Inflammatory macrophage treated with lipopolysaccharide for 4 hours (primary cell): ENCODE measurements at regions not wholly inside any gene's neighbourhood (a gene's known extent, or its start where the extent isn't known, plus 50 kb on each side); places are given as distances from the start of the nearest gene placed in this dataset.
"Not testable (repeated sequence)": the region's sequence is repeated elsewhere in the genome, so short reads cannot be mapped to it uniquely, and the experiment has no call there.

Experiments
- DNase-seq: peaks from one replicate; pipeline ENCODE4 v3.0.0-alpha.2; 2020

DNA sequence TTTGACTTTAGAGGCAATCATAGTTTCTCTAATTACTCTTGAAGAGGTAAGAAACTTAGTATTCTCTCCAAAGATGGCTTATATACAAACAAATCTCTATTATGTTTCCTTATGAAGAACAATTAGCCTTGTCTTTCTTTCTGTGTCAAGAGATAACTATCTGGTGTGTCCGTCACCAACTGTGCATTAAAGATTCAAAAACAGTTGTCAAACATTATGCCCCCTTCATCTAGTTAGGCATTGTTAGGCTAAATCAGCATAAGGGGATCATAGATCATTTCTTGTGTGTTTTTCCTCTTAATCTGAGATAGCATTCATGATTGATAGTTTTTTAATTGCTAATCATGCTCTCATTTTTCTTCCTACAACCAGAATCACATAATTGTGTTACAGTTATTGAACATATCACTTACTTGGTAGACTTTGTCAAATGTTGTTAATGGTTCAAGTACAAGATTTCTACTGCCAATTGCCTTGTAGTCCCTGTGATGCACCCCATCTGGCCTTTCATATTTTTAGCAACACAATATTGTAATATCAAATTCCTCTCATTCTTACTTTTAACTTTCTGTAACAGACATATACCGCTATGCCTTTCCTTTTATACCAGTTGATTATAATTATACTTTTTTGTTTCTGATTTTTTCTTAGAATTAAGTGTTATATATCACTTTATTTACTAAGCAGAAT, 612.7 kb downstream of the SLITRK6 start:
- no peak for DNase-seq

DNA sequence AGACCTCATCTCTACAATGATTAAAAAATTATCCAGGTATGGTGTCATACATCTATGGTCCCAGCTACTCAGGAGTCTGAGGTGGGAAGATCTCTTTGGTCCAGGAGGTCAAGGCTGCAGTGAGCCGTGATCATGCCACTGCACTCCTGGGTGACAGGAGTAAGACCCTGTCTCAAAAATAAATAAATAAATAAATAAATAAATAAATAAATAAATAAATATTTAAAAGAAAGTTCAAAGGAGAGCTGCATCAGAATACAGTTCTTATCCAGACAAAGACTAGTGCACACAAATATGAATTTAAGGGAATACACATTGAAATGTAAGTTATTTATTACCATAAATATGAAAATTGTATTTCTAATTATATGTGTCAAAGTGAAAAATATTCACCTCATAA, 624.9 kb downstream of the SLITRK6 start:
- no peak for DNase-seq

DNA sequence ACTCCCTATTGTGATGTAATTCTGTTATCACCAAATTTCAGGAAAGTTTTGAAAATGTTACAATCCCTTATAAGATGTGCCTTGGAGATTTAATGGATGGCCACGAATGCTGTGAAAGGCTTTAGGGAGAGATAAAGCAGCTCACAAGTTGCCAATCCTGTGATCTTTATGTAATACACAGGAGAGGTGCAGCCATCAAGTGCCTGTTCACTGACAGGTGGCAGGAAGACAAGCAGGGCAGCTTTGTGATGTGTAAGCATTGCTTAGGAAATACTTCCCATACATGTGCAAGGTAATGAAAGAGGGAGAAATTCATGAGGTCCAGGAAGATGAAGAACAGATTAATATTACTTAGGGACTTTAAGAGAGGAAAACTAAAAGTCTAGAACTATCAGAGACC, 628.8 kb downstream of the SLITRK6 start:
- no peak for DNase-seq

DNA sequence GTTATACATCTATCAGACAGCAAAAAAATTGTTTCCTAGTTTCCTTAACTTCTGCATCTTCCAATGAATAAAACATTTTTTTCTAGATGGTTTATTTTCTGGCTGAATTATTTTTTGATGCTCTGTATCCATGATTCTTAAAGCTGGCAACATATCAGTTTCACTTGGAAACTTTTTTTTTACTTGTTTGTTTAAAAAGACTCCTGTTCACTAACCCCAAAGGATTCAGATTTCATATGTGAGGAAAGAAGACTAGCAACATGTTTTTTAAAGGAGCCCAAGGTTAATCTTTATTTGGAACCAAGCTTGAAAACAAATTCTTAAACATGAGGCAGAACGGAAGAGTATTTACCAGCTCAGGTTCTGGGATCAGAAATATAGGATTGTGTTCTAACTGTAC, 632.3 kb downstream of the SLITRK6 start:
- DNase-seq, result no peak

DNA sequence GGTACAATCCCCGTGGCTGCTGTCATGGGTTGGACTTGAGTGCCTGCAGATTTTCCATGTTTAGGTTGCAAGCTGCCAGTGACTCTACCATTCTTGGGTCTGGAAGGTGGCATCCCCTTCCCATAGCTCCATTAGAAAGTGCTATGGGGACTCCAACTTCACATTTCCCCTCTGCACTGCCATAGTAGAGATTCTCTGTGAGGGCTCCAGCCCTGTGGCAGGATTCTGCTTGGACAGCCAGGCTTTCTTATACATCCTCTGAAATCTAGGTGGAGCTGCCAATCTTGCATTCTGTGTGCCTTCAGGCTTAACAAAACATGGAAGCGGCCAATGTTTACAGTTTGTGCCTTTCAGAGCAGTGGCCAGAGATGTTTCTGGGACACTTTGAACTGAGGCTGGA, 636.2 kb downstream of the SLITRK6 start:
- no peak for DNase-seq

DNA sequence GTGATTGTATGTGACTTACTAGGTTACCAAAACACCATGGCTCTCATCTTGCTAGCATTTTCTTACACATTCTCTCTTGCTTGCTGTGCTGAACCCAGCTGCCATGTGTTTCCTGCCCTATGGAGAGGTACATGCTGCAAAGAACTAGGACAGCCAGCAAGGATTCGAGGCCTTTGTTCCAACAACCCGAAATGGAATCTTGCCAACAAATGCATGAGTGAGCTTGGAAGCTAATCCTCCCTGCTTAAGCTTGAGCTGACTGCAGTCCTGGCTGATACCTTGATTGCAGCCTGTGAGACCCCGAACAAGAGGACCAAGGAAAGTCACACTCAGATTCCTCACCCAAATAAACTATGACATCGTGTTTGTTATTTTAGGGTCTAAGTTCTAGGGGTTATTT, 651.2 kb downstream of the SLITRK6 start:
- DNase-seq, result no peak

DNA sequence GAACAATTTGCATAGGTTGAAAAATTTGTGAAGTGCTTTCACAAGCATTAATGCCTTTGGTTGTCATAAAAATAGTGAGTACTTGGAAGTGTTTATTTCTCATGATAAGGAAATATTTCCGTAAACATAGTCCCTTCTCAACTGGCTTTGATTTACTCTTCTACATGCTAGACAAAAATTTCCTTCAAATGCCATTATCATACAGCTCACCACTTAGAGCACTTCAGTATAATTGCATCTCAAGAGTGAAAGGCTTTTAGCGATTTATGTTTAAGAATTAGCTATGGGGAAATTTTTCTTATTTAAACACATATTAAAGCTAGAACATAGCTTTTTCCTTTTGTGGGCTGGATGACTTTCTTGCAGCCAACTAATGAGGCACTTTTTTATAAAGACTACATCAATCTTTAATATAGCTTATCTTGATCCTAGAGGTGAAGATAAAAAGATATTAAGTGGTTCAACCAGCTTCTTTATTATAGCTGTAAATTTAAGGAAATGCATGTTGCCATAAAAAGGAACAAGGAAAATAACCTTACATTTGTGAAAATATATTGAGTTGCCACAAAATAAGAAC, 656.8 kb downstream of the SLITRK6 start:
- DNase-seq, result no peak

DNA sequence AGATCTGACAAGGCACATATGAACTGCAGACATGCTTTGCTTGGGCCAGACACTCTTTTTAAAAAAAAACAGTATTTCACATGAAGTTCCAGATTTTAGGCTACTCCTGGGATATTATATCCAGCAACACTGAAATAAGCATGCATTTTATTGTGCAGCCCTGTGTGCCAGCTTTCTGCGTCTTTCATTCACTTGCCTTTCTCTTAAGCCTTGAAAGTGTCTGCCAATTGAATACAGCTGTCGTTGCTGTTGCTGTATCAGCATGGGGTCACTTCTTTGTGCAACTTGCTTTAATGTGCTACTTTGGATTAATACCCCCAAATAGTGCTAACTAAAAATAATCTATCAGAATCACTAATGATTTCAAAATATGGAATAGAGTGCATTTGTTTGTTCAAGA, 657.8 kb downstream of the SLITRK6 start:
- no peak for DNase-seq

DNA sequence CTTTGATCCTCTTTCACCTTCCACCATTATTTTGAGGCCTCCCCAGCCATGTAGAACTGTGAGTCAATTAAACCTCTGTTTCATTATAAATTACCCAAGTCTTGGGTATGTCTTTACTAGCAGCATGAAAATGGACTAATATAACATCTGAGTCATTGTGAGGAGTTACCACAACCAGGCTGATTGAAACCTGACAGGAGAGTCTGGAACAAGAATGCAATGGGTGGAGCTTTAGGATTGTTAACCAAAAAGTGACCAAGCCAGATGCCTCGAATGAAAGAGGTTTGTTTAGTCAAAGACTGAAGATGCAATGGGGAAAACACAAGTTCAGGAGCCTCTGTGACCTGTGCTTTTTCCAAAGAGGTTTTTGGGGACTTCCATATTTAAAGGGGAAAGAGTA, 659.0 kb downstream of the SLITRK6 start:
- DNase-seq, result no peak

DNA sequence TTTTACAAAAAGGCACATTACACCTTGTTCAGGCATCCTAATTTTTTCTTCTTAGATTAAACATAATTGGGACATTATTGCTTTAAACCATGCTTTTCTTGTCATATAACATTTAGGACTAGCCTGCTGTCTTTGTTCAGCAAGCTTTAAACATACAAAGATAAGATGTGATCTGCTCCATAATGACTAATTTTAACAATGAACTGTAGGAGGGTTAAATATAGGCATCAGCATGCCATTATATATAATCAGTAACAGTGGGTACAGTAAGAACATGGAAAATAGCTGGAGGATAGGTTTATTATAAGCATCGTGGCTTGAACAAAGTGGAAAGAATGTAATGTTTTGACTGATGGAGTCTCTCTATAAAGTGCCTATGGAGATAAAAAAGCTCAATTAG, 661.7 kb downstream of the SLITRK6 start:
- DNase-seq, result no peak

DNA sequence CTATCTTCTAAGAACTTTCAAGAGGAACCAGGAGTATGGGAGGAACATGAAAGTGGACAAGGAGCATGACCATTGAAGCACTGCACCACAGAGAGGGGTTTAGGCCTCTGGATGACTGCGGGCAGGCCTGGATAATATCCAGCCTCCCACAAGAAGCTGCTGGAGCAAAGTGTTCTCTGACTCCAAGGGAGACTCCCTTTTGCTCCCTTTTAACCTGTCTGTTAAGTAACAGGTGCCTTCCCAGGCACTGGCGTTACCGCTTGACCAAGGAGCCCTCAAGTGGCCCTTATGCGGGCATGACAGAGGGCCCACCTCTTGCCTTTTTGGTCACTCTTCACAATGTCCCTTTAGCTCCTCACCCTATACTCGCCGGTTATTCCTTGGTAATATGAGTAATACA, 666.2 kb downstream of the SLITRK6 start:
- DNase-seq, result no peak

DNA sequence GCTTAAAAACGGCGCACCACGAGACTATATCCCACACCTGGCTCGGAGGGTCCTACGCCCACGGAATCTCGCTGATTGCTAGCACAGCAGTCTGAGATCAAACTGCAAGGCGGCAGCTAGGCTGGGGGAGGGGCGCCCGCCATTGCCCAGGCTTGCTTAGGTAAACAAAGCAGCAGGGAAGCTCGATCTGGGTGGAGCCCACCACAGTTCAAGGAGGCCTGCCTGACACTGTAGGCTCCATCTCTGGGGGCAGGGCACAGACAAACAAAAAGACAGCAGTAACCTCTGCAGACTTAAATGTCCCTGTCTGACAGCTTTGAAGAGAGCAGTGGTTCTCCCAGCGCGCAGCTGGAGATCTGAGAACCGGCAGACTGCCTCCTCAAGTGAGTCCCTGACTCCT, 675.7 kb downstream of the SLITRK6 start:
- DNase-seq, result not testable (repeated sequence)

DNA sequence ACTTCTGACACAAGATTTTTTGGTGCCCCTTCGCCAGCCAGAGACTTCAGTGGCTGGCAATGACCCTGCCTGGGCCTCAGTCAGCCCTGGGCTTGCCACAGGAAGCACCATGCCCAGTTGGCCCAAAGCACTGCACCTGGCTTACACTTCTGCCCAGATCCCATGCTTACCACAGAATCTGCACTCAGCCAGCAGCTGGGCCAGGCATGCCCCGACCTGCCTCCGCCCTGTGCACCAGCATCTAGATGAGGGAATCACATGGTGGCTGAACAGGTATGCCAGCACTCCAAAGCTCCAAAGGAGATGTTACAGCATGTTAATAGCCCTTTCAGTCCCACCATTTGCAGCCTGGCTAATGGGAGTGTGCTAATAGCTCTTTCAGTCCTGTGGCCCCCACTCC, 690.9 kb downstream of the SLITRK6 start:
- DNase-seq, result no peak

DNA sequence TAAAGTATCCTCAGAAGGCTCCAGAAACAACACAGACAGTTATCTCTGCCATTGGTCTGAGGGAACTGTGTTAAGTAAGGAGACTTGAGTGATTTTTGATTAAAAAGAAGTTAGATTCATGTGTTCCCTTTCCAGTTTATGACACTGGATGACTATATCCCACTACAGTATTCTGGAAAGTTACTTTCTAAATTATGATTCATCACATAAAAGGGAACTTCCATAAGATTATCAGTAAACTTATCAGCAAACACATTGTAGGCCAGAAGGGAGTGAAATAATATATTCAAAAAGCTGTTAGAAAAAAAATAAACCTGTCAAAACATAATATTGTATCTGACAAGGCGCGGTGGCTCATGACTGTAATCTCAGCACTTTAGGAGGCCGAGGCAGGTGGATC, 700.0 kb downstream of the SLITRK6 start:
- no peak for DNase-seq

DNA sequence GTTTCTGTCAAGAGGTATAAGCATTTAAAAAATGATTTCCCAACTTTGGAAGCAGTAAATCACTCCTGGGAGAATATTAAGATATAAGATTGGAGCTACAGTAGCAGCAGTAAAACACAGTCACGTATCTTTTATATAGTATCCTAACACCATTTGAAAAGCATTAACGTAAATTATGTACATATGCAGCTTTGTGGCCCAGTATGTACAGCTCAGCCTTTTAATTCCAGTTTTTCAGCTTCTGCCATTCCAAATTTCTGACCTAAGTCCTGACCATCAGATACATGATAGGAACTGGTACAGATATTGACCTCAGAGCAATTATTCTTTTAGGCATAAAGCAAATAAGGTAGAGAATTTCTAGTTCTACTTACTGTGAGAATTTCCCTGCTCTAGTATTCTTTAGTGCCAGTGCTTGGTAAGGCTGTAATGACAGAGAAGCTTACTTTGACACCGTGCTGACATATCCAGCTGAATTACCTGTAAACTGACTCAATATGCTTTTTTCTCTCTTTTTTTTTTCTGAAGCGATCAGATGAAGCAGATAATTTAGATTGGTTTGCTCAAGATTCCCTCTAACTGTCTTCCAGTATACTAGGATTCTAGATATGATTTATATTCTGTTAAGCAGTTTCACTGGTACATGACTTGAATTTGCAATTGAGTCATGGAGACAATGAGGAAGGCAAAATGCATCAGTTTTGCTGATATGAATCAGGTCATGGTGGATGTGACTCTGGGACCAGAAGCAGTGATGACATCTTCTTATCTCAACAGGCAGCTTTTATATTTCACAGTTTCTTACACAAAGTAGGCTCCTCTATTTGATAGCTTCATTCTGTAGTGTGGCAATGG, 703.6 kb downstream of the SLITRK6 start:
- DNase-seq, result no peak

DNA sequence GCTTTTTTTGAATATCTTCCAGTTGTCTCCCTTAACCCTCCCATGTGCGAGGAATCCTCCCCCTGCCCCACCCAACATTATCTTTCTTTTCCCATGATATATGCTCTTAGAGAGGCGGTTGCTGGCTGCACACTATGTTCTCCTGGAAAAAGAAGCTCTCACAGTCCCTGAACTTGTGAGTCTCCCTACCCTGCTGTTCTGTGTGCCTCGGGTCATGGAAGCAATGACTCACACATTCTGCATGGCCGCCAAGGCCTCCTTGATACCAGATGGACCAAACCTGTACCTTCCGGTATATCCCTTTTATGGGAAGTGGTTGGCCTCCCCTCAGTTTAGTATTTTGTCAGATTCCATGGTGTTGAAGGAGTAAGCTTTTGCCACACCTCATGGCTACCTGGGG, 705.4 kb downstream of the SLITRK6 start:
- no peak for DNase-seq

DNA sequence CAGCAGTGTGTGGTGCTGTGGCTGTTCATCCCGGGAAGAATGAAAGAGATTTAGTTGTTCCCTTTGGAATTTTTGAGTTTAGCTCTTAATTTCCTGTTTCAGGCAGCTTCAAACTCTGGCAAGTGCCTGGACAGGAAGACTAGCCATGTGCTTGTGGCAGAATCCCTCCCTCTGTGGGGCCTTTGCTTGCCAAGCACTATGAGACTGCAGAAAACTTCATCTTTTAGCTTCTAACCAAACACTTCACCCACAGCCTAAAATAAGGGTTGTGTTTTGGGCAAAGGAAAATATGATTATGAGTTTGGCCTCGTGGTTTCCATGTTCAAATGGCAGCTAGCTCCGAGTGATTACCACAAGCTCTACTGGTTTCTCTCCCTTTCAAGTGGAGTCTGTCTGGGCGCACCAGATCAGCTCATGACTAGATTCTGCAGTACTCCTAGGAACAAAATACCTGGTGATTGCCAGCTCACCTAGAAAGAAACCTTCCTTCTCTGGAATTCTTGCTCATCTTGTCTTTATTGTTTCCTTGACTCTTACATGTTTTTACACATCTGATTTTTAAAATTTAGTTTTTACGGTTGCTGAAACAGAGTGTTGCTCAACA, 707.5 kb downstream of the SLITRK6 start:
- DNase-seq, result no peak

DNA sequence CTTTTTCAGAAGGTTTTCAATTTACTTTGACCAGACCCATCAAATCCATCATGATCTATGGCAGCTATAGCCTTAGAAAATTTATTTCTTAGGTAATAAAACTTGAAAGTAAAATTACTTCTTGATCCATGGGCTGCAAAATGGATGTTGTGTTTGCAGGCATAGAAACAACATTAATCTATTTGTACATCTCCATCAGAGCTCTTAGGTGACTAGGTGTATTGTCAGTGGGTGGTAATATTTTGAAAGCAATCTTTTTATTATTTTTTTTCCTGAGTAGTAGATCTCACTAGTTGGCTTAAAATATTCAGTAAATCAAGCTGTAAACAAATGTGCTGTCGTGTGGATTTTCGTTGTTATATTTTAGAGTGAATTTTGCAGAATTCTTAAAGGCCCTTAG, 710.0 kb downstream of the SLITRK6 start:
- no peak for DNase-seq

DNA sequence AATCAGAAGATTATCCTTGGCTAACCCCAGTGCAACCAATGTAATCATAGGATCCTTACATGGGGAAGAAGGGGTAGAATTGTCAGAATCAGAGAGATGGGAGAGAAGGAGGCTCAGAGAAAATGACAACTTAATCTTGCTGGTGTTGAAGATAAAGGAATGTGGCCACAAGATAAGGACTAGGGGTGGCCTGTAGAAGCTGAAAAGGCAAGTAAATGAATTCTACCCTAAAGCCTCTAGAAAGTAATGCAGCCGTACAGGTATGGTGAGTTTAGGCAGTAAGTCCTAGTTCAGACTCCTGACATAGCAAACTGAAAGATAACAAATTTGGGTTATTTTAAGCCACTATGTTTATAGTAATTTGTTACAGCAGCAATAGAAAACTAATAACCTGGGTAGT, 718.5 kb downstream of the SLITRK6 start:
- DNase-seq, result no peak

DNA sequence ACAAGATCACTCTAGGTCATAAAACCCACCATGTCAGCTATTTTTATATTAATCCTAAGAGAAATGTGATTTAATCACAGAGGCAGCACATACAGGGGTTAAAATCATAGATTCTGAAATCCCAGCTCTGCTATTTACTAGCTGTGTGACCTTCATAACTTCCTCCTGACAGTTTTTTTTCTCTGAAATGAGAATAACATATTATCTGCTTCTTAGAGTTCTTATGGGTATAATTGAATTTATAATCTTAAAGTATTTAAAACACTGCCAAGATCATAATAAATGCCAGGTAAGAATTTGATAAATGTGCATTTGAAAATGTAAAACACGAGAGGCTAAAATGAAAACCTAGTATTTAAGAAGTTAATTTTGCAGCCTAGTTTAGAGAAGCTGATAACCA, 722.9 kb downstream of the SLITRK6 start:
- DNase-seq, result no peak

DNA sequence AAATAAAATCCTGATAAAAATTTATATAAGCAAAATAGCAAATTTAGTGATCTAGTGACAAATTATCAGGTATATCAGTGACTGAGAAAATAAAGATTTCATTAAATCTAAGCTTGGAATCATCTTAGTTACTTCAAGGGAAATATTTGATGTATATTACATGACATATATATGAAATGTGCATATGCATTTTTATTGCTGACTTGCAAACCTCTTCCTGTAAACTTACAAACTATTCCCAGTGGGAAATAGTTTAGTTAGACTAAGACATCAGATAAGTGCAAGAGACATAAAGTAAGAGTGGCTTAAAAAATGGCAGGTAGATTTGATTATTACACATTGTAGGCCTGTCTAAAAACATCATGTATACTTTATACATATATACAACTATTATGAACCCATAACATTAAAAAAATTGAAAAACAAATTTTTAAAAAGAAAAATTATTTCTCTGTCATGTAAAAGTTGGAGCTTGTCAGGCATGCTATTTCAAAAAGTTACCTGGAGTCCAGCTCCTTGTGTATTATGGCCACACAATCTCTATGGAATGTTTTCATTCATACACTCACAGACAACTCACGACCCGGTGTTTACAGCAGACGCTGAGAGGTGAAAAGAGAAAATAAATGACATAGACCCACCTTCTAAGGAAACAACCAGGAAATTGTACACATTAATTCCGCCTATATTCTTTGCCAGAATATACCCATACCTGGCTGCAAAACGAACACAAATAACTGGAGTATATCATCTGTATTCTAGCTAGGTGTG, 724.5 kb downstream of the SLITRK6 start:
- no peak for DNase-seq

DNA sequence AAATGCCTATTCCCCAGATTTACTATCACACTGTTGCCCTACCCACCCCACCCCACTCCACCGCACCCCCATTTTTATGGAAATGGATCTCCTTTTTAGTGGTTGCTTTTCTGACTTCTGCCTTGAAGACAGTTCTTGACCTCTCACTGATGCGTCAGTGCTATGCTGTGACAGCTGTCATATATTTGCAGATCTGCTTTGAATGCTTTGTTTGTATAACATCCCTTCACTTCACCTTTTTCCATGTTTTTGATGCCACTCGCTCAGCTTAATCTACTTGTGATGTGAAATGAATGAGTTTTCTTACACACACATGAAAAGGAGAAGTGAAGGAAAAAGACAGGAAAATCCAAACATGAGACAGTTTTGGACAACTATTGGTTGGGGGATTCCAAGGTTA, 731.0 kb downstream of the SLITRK6 start:
- DNase-seq, result no peak

DNA sequence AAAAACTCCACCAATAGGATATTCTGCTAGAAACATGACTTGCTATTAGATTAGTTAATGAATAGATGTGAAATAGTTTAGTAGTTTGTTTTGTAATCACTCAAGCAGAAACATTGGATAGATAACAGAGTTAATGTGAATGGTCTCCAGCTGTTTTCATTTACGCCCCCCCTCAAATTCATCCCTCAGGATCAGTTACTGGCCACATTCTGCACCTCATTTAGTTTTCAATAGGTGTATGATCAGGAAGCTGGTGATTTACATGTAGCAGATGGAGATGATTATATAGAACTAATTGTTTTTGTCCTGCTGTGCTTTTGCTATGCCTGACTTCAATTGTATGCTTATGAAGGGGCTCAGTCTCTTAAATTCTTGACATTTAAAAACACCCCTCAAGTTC, 759.0 kb downstream of the SLITRK6 start:
- no peak for DNase-seq
